Amniotic epithelial cell (primary cell): ENCODE measurements at regions not wholly inside any gene's neighbourhood (a gene's known extent, or its start where the extent isn't known, plus 50 kb on each side); places are given as distances from the start of the nearest gene placed in this dataset.
"Not testable (repeated sequence)": the region's sequence is repeated elsewhere in the genome, so short reads cannot be mapped to it uniquely, and the experiment has no call there.

Experiments
- DNase-seq: peaks from one replicate; pipeline ENCODE4 v3.0.0-alpha.2; 2010; ENCODE audit warnings: low read depth

DNA sequence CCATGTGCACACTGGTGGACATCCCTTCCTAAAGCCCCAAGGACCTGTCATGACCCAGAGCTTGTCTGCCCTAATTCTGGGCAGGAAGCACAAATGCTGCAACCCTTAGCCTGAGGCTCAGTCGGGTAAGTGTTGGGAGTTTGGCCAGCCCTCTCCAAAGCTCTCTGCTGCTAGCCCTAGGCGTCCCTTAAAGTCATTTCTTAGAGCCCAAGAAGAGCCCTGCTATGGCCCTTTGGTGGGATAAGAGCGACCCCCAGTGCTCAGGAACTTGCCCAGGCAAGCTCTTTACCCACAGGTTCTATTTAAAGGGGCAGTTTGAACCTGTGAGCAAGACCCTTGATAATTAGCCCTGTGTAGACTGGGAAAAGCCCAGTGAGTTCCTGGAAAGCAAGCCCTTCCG, 356.8 kb downstream of the RRAGC start:
- no peak for DNase-seq

DNA sequence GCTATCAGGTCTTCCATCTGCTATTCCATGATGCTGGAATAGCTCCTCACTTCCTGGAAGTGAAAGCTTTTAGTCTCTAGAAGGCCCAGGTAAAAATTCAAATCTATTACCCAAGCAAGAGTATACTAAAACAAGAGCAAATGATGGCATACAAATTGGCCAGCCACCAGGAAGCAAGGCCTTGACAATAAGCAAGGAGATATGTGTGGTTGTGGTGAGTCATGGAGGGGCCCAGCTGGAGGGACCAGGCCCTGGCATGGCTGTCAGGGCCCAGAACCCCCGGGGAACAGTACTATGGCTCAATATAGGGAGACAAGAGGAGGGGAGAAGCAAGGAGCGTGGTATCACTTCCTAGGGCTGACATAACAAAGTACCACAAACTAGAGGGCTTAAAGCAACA, 358.7 kb downstream of the RRAGC start:
- DNase-seq = no peak

DNA sequence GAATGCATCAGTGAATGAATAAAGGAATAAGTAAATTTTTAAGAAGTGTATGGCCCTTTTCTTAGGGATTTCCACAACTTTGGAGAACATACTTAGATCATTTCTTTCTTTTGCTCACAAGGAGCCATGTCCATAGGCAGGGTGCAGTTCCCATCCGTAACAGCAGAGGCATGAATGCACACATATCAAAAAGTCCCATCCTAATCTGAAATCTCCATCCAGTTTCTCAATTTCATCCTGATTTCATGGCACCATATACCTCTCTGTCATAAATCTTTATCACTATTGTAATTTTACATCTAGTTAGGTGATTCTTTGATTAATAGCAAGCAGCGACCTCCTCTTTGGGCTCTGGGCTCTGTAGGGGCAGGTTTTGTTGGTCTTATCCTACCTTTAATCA, 359.2 kb downstream of the RRAGC start:
- DNase-seq = no peak

DNA sequence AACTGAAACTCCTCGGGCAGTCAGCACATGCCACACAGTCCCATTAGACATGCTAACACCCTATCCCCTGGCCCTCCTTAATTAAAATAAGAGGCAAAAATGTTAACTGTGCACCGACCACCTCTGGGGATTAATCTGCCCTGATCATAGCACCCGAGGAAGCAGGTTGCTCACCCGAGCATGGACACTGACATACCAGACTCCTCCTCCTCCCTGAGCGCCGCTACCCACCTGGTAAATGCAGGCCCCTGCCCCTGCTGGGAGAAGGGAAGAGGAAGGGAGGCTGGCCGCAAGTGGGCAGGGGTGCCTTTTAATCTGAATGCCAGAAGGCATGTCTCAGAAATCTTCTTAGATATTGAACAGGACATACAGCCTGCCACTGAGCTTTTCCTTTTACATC, 360.9 kb downstream of the RRAGC start:
- DNase-seq = no peak

DNA sequence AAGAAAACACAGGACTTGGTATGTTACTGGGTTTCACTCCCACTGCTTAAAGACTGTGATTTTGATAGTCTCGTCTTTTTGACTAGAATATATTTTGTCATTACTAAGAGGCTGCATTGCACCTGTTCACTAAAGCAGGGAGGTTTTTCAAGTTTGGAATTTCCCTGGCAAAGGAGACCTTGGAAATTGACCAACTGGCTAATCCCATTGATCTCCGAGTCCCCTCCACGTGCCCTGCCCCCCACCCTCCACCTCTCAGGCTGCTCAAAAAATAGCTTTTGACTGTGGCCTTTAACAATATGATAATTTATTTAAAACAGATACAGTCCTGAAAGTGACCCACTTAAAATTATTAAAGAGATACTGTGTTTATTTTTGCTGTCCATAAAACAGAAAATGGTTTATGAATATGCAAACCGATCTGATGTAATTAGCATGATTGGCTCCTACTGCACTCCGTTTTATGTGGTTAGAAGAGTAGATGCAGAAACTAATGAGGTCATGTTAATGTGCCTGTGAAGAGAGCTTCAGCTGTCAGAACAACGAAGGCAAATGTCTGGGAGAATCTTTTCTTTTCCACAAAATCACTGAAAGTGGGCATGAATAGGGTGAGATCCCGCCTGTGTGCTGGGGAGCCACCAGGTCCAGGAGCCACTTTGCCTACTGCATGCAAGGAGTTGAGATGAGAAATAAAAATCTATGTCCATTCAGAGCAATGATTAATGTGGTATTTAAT, 361.5 kb downstream of the RRAGC start:
- no peak for DNase-seq

DNA sequence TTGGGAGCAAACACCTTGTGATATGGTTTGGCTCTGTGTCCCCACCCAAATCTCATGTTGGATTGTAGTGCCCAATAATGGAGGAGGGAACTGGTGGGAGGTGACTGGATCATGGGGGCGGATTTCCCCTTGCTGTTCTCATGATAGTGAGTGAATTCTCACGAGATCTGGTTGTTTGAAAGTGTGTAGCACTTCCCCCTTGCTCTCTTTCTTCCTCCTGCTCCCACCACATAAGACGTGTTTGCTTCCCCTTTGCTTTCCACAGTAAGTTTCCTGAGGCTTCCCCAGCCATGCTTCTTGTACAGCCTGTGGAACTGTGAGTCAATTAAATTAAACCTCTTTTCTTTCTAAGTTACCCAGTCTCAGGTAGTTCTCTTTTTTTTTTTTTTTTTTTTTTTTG, 366.3 kb downstream of the RRAGC start:
- not testable (repeated sequence) for DNase-seq

DNA sequence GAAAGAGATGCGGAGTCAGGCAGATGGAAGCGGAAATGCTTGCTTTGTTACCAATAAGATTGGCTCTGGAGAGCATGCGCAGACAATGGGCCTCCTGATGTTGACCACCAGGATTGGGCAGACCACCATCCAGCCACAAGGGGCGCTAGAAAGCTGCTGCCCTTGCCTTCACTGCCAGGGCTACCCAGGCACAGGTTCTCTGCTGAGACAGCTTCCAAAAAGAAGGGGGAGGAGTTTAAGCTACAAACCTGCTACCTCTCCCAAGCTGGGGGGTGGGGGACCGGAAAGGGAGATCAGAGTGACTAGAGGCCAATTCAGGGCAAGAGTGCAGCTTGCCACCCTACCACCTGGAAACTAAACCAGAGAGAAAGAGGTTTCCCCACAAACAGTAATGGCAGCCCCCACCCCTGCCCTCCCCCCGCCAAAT, 369.7 kb downstream of the RRAGC start:
- no peak for DNase-seq

DNA sequence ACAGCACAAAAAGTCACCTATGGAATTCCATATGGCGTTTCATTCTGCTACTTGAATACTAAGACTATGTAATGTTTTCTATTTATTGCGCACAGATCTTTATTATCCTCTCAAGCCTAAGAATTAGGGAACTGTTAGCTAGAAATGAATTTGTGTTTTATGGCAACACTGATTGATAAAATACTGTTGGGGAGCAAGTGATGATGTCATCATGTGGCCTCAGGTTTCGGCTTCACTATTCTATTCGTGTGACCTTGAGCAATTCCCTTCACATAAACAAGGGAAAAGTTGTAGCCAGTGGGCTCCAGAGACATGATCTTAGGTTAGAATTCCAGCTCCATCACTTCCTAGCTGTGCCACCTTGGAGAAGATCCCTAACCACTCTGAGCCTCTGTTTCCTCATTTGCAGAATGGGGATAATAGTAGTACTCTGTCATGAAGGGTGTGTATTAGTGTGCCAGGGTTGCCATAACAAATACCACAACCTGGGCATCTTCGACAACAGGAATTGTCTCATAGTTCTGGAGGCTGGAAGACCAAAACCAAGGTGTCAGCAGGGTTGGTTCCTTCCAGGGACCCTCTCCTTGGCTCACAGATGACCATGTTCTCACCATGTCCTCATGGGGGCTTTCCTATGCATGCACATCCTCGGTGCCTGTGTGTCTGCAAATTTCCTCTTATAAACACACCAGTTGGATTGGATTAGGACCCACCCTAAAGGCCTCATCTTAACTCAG, 371.2 kb downstream of the RRAGC start:
- no peak for DNase-seq

DNA sequence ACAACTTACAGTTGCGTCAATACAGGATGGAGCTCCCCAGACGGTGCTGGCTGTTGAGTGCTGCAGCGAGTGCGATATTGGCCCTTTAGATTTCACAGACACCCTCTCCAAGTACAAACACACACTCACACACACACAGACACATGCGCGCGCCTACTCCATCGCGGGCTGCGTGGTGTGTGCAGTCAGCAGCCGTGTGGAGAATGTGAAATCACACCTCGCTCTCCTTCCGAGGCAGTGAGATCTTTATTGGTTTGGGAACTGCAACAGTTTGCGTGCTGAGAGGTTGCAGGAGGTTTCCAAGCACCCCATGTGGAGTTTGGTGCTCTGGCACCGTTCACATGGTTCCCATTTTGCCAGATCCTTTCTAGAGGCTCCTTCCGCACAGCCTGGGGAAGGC, 372.2 kb downstream of the RRAGC start:
- no peak for DNase-seq

DNA sequence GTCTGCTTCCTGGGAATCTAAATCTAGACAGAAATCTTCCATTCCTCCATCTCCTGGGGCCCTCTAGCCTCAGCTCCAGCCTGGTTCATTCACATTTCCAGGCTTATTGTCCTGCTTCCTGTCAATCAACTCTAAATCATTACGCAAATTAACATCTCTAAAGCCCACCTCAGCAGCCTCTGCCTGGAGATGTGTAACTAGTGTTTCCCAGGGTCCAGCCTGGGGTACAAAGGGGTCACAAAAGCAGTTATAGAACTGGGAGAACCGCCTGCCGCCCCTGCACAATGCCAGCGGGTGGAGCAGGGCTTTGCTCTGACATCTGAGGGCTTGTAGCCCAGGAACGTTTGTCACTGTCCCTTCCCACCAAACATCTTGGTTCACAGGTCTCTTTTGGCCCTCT, 373.5 kb downstream of the RRAGC start:
- DNase-seq = no peak

DNA sequence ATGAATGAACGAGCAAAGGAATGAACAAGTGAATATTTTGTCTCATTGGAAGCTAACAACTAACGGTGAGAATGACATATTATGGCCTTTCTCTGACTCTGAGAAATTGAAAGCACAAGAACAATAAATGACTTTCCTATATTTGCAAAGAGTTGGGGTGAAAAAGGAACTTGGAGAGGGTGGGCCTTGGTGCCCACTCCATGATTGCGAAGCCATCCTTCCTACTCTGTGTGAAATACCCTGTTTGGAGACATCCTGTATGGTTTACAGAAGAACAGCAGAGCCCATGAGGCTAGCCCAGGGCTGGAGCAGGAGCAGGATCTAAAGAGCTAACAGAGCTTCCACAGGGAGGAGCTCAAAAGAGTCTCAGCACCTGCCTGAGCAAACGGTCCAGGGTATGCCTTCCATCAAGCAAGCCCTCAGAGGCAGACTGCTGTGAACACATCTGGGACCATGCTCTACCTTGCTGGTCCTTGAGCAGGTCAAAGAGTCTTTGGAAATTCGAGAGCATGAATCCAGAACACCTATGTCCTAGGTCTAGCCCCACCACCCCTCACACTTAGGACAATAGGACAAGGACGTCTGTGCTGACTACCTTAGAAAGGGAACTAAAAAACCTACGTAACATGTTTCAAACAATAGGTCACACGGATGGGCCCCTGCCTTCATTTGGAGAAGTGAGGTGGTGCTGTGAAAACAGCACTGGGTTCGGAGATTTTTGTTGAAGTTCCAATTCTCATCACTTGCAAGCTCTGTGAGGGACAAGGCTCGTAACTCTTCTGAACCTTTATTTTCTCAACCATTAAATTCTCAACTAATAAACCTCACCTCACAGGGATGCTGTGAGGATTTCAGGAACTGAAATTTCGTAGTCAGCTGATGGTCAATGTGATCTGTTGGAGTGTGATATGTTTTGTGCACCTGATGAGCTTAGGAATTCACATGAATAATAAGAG, 377.4 kb downstream of the RRAGC start:
- DNase-seq = no peak

DNA sequence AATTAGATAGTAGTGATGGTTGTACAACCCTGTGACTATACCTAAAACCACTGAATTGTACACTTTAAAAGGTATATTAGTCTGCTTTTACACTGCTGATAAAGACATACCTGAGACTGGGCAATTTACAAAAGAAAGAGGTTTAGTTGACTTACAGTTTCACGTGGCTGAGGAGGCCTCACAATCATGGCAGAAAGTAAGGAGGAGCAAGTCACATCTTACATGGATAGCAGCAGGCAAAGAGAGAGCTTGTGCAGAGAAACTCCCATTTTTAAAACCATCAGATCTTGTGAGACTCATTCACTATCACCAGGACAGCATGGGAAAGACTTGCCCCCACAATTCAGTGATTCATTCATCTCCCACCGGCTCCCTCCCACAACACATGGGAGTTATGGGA, 379.9 kb downstream of the RRAGC start:
- DNase-seq = not testable (repeated sequence)

DNA sequence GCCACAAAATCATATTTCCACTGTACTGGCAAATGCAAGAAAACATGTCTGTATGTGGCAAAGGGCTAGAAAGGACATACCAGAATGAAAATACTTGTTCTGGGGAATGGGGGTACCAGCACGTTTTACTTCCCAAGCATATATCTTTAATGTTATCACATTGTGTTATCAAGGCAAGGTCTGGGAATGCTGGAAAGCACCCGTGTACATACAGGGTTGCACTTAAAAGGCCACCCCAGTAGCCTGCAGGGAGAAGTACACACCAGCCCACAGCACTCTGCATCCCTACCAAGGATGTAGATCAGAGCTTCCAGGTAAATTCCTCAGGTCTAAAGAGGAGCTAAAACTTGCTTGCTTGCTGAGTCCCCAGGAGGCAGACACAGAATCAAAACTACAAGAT, 381.8 kb downstream of the RRAGC start:
- DNase-seq = no peak

DNA sequence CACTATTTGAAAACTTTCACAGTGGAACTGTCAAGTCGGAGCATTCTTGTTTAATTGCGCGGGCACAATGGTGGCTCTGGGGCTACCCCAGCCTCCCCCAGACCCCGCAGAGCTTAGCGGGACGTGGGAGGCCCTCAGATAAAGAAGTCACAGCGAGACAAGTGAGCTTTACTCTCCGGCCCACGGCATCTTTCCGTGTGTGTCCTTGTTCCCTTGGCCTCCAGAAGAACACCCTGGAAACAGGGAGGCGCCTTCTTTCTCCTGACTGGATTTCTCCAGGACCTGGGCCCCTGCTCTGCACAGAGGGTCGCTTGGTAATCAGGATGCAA, 382.8 kb downstream of the RRAGC start:
- no peak for DNase-seq

DNA sequence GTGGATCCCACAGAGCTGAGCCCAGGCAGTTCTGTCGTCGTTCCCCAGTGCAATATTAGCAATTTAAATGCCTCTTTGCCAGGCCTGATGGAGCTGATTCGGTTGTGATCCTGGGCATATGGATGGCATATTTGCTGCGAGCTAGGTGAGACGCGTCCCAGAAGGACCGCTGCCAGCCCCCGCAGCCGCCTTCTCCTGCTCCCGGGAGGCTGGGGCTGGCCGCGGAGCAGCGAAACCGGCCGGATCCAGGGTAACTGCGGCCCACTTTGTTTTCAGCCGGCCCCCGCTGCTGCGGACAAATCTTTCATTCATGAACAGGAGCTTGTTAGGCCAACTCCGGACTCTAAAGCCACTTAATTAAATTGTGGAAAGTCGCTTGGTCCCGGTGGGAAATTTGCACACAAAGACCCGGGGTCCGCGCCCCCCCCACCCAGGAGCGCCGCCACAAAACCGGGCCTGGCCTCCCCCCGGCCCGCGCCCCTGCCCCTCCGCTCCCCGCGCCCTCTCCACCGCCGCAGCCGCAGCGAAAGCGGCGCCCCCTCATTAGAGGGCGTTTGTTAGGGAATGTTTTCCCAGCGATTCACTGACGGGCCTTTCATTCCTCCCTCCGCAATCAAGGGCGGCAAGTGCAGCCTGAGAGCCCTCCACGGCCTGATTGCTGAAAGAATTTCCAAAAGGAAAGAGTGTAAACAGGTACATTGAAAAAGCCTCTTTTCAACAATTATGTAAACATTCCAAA, 383.3 kb downstream of the RRAGC start:
- no peak for DNase-seq

DNA sequence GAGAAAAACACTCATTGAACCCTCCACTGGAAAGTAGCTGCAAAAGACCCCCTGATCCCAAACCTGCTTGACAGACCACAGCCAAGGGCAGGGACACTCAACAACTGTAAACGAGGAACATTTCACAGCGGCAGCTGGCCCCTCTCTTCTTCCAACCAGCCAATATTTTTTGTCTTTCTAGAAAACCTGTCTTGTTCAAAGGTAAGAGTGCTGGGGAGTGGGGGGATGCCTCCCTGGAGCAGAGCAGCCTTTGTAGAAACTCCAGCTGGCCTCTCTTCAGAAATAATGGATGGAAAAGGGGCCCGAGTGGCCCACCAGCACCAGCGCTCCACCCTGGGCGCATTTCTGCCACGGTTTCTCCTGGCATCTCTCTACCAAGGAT, 384.0 kb downstream of the RRAGC start:
- DNase-seq = no peak

DNA sequence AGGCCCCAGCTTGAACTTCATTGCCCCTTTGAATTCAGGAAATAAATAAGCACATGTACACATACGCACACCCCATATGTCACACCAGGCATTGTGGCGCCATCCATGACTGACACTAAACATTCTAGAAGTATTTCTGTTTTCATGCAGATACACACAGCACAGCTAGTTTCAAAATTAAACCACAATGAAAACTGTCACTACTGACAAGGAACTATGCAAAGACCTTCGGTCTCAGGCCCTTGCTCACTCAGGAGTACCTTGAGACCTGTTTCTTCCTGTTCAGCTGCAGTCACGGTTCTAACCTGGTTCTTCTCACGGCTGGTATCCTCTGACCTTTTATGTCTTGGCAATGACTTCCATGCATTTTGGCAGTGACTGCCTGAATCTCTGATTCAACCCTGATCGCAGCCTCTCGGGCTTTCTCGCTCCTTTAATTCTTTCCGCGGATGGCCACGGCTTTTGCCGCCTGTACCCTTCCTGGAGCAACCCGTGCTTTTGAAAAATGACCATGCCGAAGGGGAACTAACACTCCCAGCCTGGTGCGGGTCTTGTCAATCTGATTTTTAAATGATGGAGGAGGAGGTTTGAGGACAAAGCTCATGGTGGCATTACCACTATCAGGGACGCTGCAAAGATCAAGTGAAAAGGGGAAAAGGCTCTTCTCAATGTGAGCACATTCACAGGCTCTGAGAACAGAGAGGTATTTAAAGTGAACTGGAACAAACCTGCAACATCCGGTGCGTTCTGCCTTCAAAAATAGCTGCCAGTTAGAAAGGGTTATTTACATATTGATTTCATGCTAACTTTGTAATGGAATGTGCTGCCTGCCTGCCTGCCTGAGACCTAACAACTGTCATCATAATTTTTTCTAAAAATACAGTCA, 384.6 kb downstream of the RRAGC start:
- no peak for DNase-seq

DNA sequence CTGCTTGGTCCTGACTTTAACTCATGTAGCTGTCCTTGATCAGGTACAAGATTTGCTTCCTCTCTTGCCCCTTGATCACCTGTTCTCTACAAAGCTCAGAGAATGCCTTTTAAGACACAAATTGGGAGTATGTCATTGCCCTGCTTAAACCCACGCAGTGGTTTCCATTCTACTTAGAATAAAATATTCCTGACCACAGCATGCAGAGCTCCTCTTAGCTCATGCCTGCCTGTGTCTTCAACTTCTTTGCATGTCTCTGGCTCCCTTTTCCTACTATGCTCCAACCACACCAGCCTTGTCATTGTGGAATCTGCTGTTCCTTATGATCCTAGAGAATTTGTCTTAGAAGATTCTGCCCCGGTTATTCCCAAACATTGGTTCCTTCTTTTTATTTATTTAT, 393.1 kb downstream of the RRAGC start:
- no peak for DNase-seq

DNA sequence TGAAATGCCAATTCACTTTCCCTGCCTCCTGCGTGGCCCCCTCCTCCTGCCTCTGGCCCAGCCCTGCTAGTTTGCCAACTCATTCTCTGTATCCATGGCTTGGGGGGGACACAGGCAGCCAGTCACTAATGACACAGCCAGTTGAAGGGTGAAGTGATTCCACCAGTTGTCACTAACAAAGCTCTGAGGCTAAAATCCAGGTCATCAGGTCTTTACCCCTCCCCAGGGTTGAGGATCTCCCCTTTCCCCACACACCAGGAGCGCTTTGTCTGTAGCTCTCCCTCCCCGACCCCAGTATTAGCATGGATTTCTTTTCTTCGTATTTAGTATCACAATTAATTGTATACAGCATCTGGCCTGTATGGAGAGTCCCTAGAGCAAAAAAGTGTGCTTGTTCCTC, 394.1 kb downstream of the RRAGC start:
- no peak for DNase-seq

DNA sequence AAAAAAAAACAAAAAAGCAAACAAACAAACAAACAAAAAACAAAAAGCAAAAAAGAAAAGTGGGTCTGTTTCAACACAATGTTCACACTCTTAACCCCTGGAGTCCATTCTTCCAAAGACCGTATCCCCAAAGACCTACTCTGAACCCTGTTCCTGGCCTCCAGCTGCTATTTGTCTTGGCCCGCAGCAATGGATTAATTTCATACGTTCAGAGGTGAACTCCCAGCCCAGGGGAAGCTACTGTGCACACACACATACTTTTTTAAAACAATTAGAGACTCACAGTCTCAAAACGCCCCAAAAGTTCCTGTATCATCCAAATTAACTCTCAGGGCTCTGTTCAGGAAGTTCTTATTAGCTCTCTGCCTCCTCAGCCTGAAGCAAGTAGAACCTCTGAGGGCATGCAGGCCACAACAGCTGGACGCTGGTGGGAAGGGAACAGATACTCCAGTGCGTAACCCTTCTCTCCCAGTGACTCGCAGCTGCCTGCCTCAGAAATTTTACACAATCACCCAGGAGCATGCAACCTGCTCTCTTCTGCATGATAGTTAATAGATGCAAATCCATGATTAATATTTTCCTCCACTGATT, 395.4 kb downstream of the RRAGC start:
- DNase-seq = no peak

DNA sequence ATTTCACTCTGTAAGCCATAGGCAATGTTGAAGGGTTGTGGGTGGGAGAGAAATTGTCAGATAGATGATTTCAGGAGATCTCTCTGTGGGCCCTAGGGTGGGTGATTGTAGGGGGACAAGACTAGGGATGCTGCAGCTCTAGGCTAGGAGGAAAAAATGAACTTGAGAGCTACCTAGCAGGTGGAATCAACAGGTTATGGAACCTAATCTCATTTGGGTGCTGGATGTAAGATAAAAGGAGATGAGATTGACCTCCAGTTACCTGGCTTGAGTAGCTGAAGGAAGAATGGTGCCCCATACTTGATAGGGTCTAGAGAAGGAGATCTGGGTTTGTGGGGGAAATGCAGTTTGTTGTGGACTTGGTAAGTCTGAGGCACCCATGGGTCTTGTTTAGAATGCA, 396.5 kb downstream of the RRAGC start:
- no peak for DNase-seq
